ENCODE measurements at regions not wholly inside any gene's neighbourhood (a gene's known extent, or its start where the extent isn't known, plus 50 kb on each side); places are given as distances from the start of the nearest gene placed in this dataset.

GRCh38 chr2:129087133-129087813, 768.6 kb upstream of the HS6ST1 start:
- peak; percentile 97 for ATAC-seq (ENCODE audit: low read depth)
- TF ChIP-seq, protein P1, sequence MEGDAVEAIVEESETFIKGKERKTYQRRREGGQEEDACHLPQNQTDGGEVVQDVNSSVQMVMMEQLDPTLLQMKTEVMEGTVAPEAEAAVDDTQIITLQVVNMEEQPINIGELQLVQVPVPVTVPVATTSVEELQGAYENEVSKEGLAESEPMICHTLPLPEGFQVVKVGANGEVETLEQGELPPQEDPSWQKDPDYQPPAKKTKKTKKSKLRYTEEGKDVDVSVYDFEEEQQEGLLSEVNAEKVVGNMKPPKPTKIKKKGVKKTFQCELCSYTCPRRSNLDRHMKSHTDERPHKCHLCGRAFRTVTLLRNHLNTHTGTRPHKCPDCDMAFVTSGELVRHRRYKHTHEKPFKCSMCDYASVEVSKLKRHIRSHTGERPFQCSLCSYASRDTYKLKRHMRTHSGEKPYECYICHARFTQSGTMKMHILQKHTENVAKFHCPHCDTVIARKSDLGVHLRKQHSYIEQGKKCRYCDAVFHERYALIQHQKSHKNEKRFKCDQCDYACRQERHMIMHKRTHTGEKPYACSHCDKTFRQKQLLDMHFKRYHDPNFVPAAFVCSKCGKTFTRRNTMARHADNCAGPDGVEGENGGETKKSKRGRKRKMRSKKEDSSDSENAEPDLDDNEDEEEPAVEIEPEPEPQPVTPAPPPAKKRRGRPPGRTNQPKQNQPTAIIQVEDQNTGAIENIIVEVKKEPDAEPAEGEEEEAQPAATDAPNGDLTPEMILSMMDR (IDR thresholded peaks at IDR 0.05; ENCODE audit: poor library complexity, severe bottlenecking), result no peak
- H3K4me3 ChIP-seq (ENCODE audit: severe bottlenecking), result no peak overlapping the region
- no peak for DNase-seq (ENCODE audit: low spot score)
- H3K4me1 ChIP-seq (ENCODE audit: insufficient read depth, poor library complexity, severe bottlenecking), result peaks cover 15% of the 10 kb centered on the region
- no peaks in the 10 kb centered on the region for H3K9me3 ChIP-seq (ENCODE audit: severe bottlenecking)
- H3K27me3 ChIP-seq (ENCODE audit: insufficient read depth, poor library complexity, severe bottlenecking), result no peaks in the 10 kb centered on the region
- no peaks in the 10 kb centered on the region for H3K36me3 ChIP-seq (ENCODE audit: low read depth)
- peak overlapping the region; percentile 21 for H3K27ac ChIP-seq (ENCODE audit: poor library complexity, severe bottlenecking)

DNA sequence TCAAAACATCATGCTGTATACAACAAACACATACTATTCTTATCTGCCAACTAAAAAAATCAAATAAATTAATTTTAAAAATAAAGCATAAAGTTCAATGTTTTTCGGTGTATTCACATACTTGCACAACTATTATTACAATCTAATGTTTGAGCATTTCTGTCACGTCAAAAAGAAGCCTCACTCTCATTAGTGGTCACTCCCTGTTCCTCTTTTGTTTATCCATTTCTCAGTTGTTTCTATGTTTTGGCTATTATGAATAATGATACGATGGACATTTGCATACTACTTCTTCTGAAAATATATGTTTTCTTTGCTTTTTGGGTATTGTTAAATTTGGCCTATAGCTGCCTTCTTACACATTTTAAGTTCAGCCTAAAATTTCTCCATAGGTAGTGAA, 773.0 kb upstream of the HS6ST1 start:
- Histone ChIP-seq H3K9me3 (ENCODE audit: severe bottlenecking) (no peaks in the 10 kb centered on the region), H3K36me3 (ENCODE audit: low read depth) (no peaks in the 10 kb centered on the region), H3K4me1 (ENCODE audit: insufficient read depth, poor library complexity, severe bottlenecking) (peaks cover 15% of the 10 kb centered on the region), H3K4me3 (ENCODE audit: severe bottlenecking) (no peak overlapping the region), H3K27ac (ENCODE audit: poor library complexity, severe bottlenecking) (no peak overlapping the region), H3K27me3 (ENCODE audit: insufficient read depth, poor library complexity, severe bottlenecking) (no peaks in the 10 kb centered on the region)
- DNase-seq (ENCODE audit: low spot score) (no peak), ATAC-seq (ENCODE audit: low read depth) (no peak)
- TF ChIP-seq, protein P1 (IDR thresholded peaks at IDR 0.05; ENCODE audit: poor library complexity, severe bottlenecking), result no peak

GRCh38 chr2:129092956-129093355, 774.3 kb upstream of the HS6ST1 start:
- Histone ChIP-seq H3K9me3 (ENCODE audit: severe bottlenecking) (no peaks in the 10 kb centered on the region), H3K4me1 (ENCODE audit: insufficient read depth, poor library complexity, severe bottlenecking) (peaks cover 2% of the 10 kb centered on the region), H3K36me3 (ENCODE audit: low read depth) (no peaks in the 10 kb centered on the region), H3K4me3 (ENCODE audit: severe bottlenecking) (no peak overlapping the region), H3K27ac (ENCODE audit: poor library complexity, severe bottlenecking) (no peak overlapping the region), H3K27me3 (ENCODE audit: insufficient read depth, poor library complexity, severe bottlenecking) (no peaks in the 10 kb centered on the region)
- no peak for DNase-seq (ENCODE audit: low spot score)
- no peak for ATAC-seq (ENCODE audit: low read depth)
- TF ChIP-seq, protein P1 (IDR thresholded peaks at IDR 0.05; ENCODE audit: poor library complexity, severe bottlenecking), result no peak

DNA sequence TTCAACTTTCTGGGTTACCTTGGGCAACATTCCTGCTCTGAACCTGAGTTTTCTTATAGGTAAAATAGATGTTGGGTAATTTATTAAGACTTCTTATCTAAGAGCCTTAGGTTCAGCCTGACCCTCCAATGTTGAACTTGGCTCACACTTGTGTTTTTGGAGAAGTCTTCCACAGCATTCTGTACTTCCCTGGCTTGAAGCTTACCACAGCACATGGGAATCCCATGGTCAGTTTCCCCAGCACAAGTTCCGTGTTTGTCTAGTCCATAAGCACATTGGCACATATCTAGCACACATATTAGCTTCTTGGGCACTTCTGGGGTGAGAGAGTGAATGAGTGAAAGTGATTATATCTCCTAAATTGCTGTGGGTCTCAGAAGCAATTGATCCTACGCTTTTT, 782.5 kb upstream of the HS6ST1 start:
- ATAC-seq (ENCODE audit: low read depth) (no peak), DNase-seq (ENCODE audit: low spot score) (no peak)
- Histone ChIP-seq H3K27me3 (ENCODE audit: insufficient read depth, poor library complexity, severe bottlenecking) (no peaks in the 10 kb centered on the region), H3K36me3 (ENCODE audit: low read depth) (no peaks in the 10 kb centered on the region), H3K4me1 (ENCODE audit: insufficient read depth, poor library complexity, severe bottlenecking) (no peaks in the 10 kb centered on the region), H3K9me3 (ENCODE audit: severe bottlenecking) (no peaks in the 10 kb centered on the region), H3K27ac (ENCODE audit: poor library complexity, severe bottlenecking) (no peak overlapping the region), H3K4me3 (ENCODE audit: severe bottlenecking) (no peak overlapping the region)
- TF ChIP-seq, protein P1 (IDR thresholded peaks at IDR 0.05; ENCODE audit: poor library complexity, severe bottlenecking), result no peak
